ENCODE measurements at regions not wholly inside any gene's neighbourhood (a gene's known extent, or its start where the extent isn't known, plus 50 kb on each side); places are given as distances from the start of the nearest gene placed in this dataset.

DNA sequence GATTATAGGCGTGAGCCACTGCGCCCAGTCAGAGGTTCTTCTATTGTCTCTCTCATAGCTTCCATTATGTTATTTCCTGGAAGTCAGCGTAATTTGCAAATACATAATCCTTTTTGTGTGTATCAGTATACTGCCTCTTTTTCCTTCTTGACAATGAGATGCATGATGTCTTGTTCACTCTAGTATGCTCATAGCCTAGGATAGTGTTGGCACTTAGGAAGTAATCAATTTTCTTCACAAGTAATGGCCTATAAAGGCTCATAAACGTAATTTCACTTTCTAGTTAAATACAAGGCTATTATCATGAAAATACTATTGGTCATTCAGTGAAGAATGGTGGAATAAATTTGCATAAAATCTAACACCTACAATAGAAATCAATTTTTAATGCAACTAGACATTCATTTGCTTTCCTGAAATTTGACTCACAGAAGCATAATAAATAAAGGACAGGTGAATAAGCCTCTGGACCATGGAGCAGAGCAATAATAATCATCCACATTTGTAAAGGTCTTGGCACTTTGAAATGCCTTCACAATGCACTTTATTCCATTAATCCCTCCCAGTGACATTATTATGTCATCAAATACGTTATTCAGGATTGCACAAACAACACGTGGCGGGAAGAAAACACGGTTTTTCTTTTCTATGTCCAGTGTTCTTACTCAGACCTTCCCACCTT lies 366.9 kb upstream of the BTBD3 start (continued):
- TF ChIP-seq, protein P1, sequence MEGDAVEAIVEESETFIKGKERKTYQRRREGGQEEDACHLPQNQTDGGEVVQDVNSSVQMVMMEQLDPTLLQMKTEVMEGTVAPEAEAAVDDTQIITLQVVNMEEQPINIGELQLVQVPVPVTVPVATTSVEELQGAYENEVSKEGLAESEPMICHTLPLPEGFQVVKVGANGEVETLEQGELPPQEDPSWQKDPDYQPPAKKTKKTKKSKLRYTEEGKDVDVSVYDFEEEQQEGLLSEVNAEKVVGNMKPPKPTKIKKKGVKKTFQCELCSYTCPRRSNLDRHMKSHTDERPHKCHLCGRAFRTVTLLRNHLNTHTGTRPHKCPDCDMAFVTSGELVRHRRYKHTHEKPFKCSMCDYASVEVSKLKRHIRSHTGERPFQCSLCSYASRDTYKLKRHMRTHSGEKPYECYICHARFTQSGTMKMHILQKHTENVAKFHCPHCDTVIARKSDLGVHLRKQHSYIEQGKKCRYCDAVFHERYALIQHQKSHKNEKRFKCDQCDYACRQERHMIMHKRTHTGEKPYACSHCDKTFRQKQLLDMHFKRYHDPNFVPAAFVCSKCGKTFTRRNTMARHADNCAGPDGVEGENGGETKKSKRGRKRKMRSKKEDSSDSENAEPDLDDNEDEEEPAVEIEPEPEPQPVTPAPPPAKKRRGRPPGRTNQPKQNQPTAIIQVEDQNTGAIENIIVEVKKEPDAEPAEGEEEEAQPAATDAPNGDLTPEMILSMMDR (IDR thresholded peaks at IDR 0.05; ENCODE audit: control extremely low read depth in 1 of 3, insufficient read depth in 1 of 3, low read depth in 1 of 3, low read length in 3 of 3): no peak
- TF ChIP-seq EZH2 (IDR thresholded peaks at IDR 0.05; ENCODE audit: low read depth, low read length, severe bottlenecking) (no peak), POLR2AphosphoS5 (IDR thresholded peaks at IDR 0.05; ENCODE audit: low read depth, low read length) (no peak), SIRT6 (IDR thresholded peaks at IDR 0.05; ENCODE audit: low read length) (no peak), CTBP2 (IDR thresholded peaks at IDR 0.05; ENCODE audit: borderline replicate concordance, insufficient read depth, insufficient read length, low read length) (no peak), CBX8 (IDR thresholded peaks at IDR 0.05; ENCODE audit: borderline replicate concordance, low read depth, low read length) (no peak)
- TF ChIP-seq, protein P2, sequence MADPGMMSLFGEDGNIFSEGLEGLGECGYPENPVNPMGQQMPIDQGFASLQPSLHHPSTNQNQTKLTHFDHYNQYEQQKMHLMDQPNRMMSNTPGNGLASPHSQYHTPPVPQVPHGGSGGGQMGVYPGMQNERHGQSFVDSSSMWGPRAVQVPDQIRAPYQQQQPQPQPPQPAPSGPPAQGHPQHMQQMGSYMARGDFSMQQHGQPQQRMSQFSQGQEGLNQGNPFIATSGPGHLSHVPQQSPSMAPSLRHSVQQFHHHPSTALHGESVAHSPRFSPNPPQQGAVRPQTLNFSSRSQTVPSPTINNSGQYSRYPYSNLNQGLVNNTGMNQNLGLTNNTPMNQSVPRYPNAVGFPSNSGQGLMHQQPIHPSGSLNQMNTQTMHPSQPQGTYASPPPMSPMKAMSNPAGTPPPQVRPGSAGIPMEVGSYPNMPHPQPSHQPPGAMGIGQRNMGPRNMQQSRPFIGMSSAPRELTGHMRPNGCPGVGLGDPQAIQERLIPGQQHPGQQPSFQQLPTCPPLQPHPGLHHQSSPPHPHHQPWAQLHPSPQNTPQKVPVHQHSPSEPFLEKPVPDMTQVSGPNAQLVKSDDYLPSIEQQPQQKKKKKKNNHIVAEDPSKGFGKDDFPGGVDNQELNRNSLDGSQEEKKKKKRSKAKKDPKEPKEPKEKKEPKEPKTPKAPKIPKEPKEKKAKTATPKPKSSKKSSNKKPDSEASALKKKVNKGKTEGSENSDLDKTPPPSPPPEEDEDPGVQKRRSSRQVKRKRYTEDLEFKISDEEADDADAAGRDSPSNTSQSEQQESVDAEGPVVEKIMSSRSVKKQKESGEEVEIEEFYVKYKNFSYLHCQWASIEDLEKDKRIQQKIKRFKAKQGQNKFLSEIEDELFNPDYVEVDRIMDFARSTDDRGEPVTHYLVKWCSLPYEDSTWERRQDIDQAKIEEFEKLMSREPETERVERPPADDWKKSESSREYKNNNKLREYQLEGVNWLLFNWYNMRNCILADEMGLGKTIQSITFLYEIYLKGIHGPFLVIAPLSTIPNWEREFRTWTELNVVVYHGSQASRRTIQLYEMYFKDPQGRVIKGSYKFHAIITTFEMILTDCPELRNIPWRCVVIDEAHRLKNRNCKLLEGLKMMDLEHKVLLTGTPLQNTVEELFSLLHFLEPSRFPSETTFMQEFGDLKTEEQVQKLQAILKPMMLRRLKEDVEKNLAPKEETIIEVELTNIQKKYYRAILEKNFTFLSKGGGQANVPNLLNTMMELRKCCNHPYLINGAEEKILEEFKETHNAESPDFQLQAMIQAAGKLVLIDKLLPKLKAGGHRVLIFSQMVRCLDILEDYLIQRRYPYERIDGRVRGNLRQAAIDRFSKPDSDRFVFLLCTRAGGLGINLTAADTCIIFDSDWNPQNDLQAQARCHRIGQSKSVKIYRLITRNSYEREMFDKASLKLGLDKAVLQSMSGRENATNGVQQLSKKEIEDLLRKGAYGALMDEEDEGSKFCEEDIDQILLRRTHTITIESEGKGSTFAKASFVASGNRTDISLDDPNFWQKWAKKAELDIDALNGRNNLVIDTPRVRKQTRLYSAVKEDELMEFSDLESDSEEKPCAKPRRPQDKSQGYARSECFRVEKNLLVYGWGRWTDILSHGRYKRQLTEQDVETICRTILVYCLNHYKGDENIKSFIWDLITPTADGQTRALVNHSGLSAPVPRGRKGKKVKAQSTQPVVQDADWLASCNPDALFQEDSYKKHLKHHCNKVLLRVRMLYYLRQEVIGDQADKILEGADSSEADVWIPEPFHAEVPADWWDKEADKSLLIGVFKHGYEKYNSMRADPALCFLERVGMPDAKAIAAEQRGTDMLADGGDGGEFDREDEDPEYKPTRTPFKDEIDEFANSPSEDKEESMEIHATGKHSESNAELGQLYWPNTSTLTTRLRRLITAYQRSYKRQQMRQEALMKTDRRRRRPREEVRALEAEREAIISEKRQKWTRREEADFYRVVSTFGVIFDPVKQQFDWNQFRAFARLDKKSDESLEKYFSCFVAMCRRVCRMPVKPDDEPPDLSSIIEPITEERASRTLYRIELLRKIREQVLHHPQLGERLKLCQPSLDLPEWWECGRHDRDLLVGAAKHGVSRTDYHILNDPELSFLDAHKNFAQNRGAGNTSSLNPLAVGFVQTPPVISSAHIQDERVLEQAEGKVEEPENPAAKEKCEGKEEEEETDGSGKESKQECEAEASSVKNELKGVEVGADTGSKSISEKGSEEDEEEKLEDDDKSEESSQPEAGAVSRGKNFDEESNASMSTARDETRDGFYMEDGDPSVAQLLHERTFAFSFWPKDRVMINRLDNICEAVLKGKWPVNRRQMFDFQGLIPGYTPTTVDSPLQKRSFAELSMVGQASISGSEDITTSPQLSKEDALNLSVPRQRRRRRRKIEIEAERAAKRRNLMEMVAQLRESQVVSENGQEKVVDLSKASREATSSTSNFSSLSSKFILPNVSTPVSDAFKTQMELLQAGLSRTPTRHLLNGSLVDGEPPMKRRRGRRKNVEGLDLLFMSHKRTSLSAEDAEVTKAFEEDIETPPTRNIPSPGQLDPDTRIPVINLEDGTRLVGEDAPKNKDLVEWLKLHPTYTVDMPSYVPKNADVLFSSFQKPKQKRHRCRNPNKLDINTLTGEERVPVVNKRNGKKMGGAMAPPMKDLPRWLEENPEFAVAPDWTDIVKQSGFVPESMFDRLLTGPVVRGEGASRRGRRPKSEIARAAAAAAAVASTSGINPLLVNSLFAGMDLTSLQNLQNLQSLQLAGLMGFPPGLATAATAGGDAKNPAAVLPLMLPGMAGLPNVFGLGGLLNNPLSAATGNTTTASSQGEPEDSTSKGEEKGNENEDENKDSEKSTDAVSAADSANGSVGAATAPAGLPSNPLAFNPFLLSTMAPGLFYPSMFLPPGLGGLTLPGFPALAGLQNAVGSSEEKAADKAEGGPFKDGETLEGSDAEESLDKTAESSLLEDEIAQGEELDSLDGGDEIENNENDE (IDR thresholded peaks at IDR 0.05; ENCODE audit: insufficient replicate concordance, low read length): no peak

Measured in H1 (cell line).